ENCODE measurements at regions not wholly inside any gene's neighbourhood (a gene's known extent, or its start where the extent isn't known, plus 50 kb on each side); places are given as distances from the start of the nearest gene placed in this dataset.

- no peak overlapping the region for H3K27ac ChIP-seq (ENCODE audit: low read length)
- no peak overlapping the region for H3K4me3 ChIP-seq (ENCODE audit: low read depth in 1 of 2, low read length in 2 of 2)
- H3K4me1 ChIP-seq (ENCODE audit: control insufficient read depth in 1 of 2, insufficient read depth in 2 of 2, low read length in 2 of 2), result no peaks in the 10 kb centered on the region
- no peaks in the 10 kb centered on the region for H3K9me3 ChIP-seq (ENCODE audit: control insufficient read depth in 1 of 2, low read length in 2 of 2)
- no peaks in the 10 kb centered on the region for H3K27me3 ChIP-seq (ENCODE audit: low read depth, low read length)
- no peaks in the 10 kb centered on the region for H3K36me3 ChIP-seq (ENCODE audit: control insufficient read depth in 1 of 2, insufficient read depth in 2 of 2, low read length in 2 of 2)
These were observed 422.5 kb upstream of the CRIM1 start for GRCh38 chr2:35933031-35933430.

GRCh38 chr2:35932276-35932963 lies 423.2 kb upstream of the CRIM1 start:
- no peak overlapping the region for H3K4me3 ChIP-seq (ENCODE audit: low read depth in 1 of 2, low read length in 2 of 2)
- no peaks in the 10 kb centered on the region for H3K9me3 ChIP-seq (ENCODE audit: control insufficient read depth in 1 of 2, low read length in 2 of 2)
- no peaks in the 10 kb centered on the region for H3K4me1 ChIP-seq (ENCODE audit: control insufficient read depth in 1 of 2, insufficient read depth in 2 of 2, low read length in 2 of 2)
- no peaks in the 10 kb centered on the region for H3K36me3 ChIP-seq (ENCODE audit: control insufficient read depth in 1 of 2, insufficient read depth in 2 of 2, low read length in 2 of 2)
- no peaks in the 10 kb centered on the region for H3K27me3 ChIP-seq (ENCODE audit: low read depth, low read length)
- no peak overlapping the region for H3K27ac ChIP-seq (ENCODE audit: low read length)

- no peaks in the 10 kb centered on the region for H3K9me3 ChIP-seq (ENCODE audit: control insufficient read depth in 1 of 2, low read length in 2 of 2)
- no peaks in the 10 kb centered on the region for H3K36me3 ChIP-seq (ENCODE audit: control insufficient read depth in 1 of 2, insufficient read depth in 2 of 2, low read length in 2 of 2)
- H3K27me3 ChIP-seq (ENCODE audit: low read depth, low read length), result no peaks in the 10 kb centered on the region
- H3K27ac ChIP-seq (ENCODE audit: low read length), result no peak overlapping the region
- no peaks in the 10 kb centered on the region for H3K4me1 ChIP-seq (ENCODE audit: control insufficient read depth in 1 of 2, insufficient read depth in 2 of 2, low read length in 2 of 2)
- no peak overlapping the region for H3K4me3 ChIP-seq (ENCODE audit: low read depth in 1 of 2, low read length in 2 of 2)
These were observed 424.0 kb upstream of the CRIM1 start for GRCh38 chr2:35931626-35932025.

- H3K4me3 ChIP-seq (ENCODE audit: low read depth in 1 of 2, low read length in 2 of 2), result no peak overlapping the region
- no peak overlapping the region for H3K27ac ChIP-seq (ENCODE audit: low read length)
- no peaks in the 10 kb centered on the region for H3K27me3 ChIP-seq (ENCODE audit: low read depth, low read length)
- no peaks in the 10 kb centered on the region for H3K9me3 ChIP-seq (ENCODE audit: control insufficient read depth in 1 of 2, low read length in 2 of 2)
- no peaks in the 10 kb centered on the region for H3K4me1 ChIP-seq (ENCODE audit: control insufficient read depth in 1 of 2, insufficient read depth in 2 of 2, low read length in 2 of 2)
- no peaks in the 10 kb centered on the region for H3K36me3 ChIP-seq (ENCODE audit: control insufficient read depth in 1 of 2, insufficient read depth in 2 of 2, low read length in 2 of 2)
These were observed 424.5 kb upstream of the CRIM1 start for GRCh38 chr2:35931115-35931514.

- Histone ChIP-seq H3K4me3 (ENCODE audit: low read depth in 1 of 2, low read length in 2 of 2) (no peak overlapping the region), H3K4me1 (ENCODE audit: control insufficient read depth in 1 of 2, insufficient read depth in 2 of 2, low read length in 2 of 2) (no peaks in the 10 kb centered on the region), H3K9me3 (ENCODE audit: control insufficient read depth in 1 of 2, low read length in 2 of 2) (no peaks in the 10 kb centered on the region), H3K27me3 (ENCODE audit: low read depth, low read length) (no peaks in the 10 kb centered on the region), H3K27ac (ENCODE audit: low read length) (no peak overlapping the region), H3K36me3 (ENCODE audit: control insufficient read depth in 1 of 2, insufficient read depth in 2 of 2, low read length in 2 of 2) (no peaks in the 10 kb centered on the region)
These were observed 426.0 kb upstream of the CRIM1 start for GRCh38 chr2:35929551-35929950.

GRCh38 chr2:35920061-35920460 lies 435.5 kb upstream of the CRIM1 start:
- H3K27me3 ChIP-seq (ENCODE audit: low read depth, low read length), result no peaks in the 10 kb centered on the region
- no peaks in the 10 kb centered on the region for H3K9me3 ChIP-seq (ENCODE audit: control insufficient read depth in 1 of 2, low read length in 2 of 2)
- H3K27ac ChIP-seq (ENCODE audit: low read length), result no peak overlapping the region
- H3K4me3 ChIP-seq (ENCODE audit: low read depth in 1 of 2, low read length in 2 of 2), result no peak overlapping the region
- H3K4me1 ChIP-seq (ENCODE audit: control insufficient read depth in 1 of 2, insufficient read depth in 2 of 2, low read length in 2 of 2), result no peaks in the 10 kb centered on the region
- no peaks in the 10 kb centered on the region for H3K36me3 ChIP-seq (ENCODE audit: control insufficient read depth in 1 of 2, insufficient read depth in 2 of 2, low read length in 2 of 2)

GRCh38 chr2:35915261-35915660 lies 440.3 kb upstream of the CRIM1 start:
- no peaks in the 10 kb centered on the region for H3K27me3 ChIP-seq (ENCODE audit: low read depth, low read length)
- no peaks in the 10 kb centered on the region for H3K9me3 ChIP-seq (ENCODE audit: control insufficient read depth in 1 of 2, low read length in 2 of 2)
- H3K36me3 ChIP-seq (ENCODE audit: control insufficient read depth in 1 of 2, insufficient read depth in 2 of 2, low read length in 2 of 2), result no peaks in the 10 kb centered on the region
- H3K4me1 ChIP-seq (ENCODE audit: control insufficient read depth in 1 of 2, insufficient read depth in 2 of 2, low read length in 2 of 2), result no peaks in the 10 kb centered on the region
- no peak overlapping the region for H3K4me3 ChIP-seq (ENCODE audit: low read depth in 1 of 2, low read length in 2 of 2)
- no peak overlapping the region for H3K27ac ChIP-seq (ENCODE audit: low read length)

- Histone ChIP-seq H3K4me3 (ENCODE audit: low read depth in 1 of 2, low read length in 2 of 2) (no peak overlapping the region), H3K36me3 (ENCODE audit: control insufficient read depth in 1 of 2, insufficient read depth in 2 of 2, low read length in 2 of 2) (no peaks in the 10 kb centered on the region), H3K27ac (ENCODE audit: low read length) (no peak overlapping the region), H3K27me3 (ENCODE audit: low read depth, low read length) (no peaks in the 10 kb centered on the region), H3K9me3 (ENCODE audit: control insufficient read depth in 1 of 2, low read length in 2 of 2) (no peaks in the 10 kb centered on the region), H3K4me1 (ENCODE audit: control insufficient read depth in 1 of 2, insufficient read depth in 2 of 2, low read length in 2 of 2) (no peaks in the 10 kb centered on the region)
These were observed 463.6 kb upstream of the CRIM1 start for GRCh38 chr2:35891936-35892335.

- no peaks in the 10 kb centered on the region for H3K9me3 ChIP-seq (ENCODE audit: control insufficient read depth in 1 of 2, low read length in 2 of 2)
- no peak overlapping the region for H3K27ac ChIP-seq (ENCODE audit: low read length)
- no peak overlapping the region for H3K4me3 ChIP-seq (ENCODE audit: low read depth in 1 of 2, low read length in 2 of 2)
- H3K27me3 ChIP-seq (ENCODE audit: low read depth, low read length), result no peaks in the 10 kb centered on the region
- no peaks in the 10 kb centered on the region for H3K4me1 ChIP-seq (ENCODE audit: control insufficient read depth in 1 of 2, insufficient read depth in 2 of 2, low read length in 2 of 2)
- no peaks in the 10 kb centered on the region for H3K36me3 ChIP-seq (ENCODE audit: control insufficient read depth in 1 of 2, insufficient read depth in 2 of 2, low read length in 2 of 2)
These were observed 464.1 kb upstream of the CRIM1 start for GRCh38 chr2:35891528-35891927.

GRCh38 chr2:35887146-35887545 lies 468.4 kb upstream of the CRIM1 start:
- H3K4me1 ChIP-seq (ENCODE audit: control insufficient read depth in 1 of 2, insufficient read depth in 2 of 2, low read length in 2 of 2), result no peaks in the 10 kb centered on the region
- no peak overlapping the region for H3K4me3 ChIP-seq (ENCODE audit: low read depth in 1 of 2, low read length in 2 of 2)
- no peaks in the 10 kb centered on the region for H3K9me3 ChIP-seq (ENCODE audit: control insufficient read depth in 1 of 2, low read length in 2 of 2)
- H3K27ac ChIP-seq (ENCODE audit: low read length), result no peak overlapping the region
- H3K36me3 ChIP-seq (ENCODE audit: control insufficient read depth in 1 of 2, insufficient read depth in 2 of 2, low read length in 2 of 2), result no peaks in the 10 kb centered on the region
- H3K27me3 ChIP-seq (ENCODE audit: low read depth, low read length), result no peaks in the 10 kb centered on the region

- Histone ChIP-seq H3K27ac (ENCODE audit: low read length) (no peak overlapping the region), H3K9me3 (ENCODE audit: control insufficient read depth in 1 of 2, low read length in 2 of 2) (no peaks in the 10 kb centered on the region), H3K4me1 (ENCODE audit: control insufficient read depth in 1 of 2, insufficient read depth in 2 of 2, low read length in 2 of 2) (no peaks in the 10 kb centered on the region), H3K27me3 (ENCODE audit: low read depth, low read length) (no peaks in the 10 kb centered on the region), H3K36me3 (ENCODE audit: control insufficient read depth in 1 of 2, insufficient read depth in 2 of 2, low read length in 2 of 2) (no peaks in the 10 kb centered on the region), H3K4me3 (ENCODE audit: low read depth in 1 of 2, low read length in 2 of 2) (no peak overlapping the region)
These were observed 481.7 kb upstream of the CRIM1 start for GRCh38 chr2:35873921-35874320.

GRCh38 chr2:35871672-35872071 lies 483.9 kb upstream of the CRIM1 start:
- Histone ChIP-seq H3K4me1 (ENCODE audit: control insufficient read depth in 1 of 2, insufficient read depth in 2 of 2, low read length in 2 of 2) (no peaks in the 10 kb centered on the region), H3K9me3 (ENCODE audit: control insufficient read depth in 1 of 2, low read length in 2 of 2) (no peaks in the 10 kb centered on the region), H3K27ac (ENCODE audit: low read length) (no peak overlapping the region), H3K4me3 (ENCODE audit: low read depth in 1 of 2, low read length in 2 of 2) (no peak overlapping the region), H3K36me3 (ENCODE audit: control insufficient read depth in 1 of 2, insufficient read depth in 2 of 2, low read length in 2 of 2) (no peaks in the 10 kb centered on the region), H3K27me3 (ENCODE audit: low read depth, low read length) (no peaks in the 10 kb centered on the region)
